Ishikawa (cell line): ENCODE measurements at regions not wholly inside any gene's neighbourhood (a gene's known extent, or its start where the extent isn't known, plus 50 kb on each side); places are given as distances from the start of the nearest gene placed in this dataset.

Source experiments
- CEBPB ChIP-seq: IDR thresholded peaks from 2 replicates; pipeline ENCODE4 v1.6.1; 2012
- CREB1 ChIP-seq: IDR thresholded peaks from 2 replicates; pipeline ENCODE4 v1.6.1; 2012; ENCODE audit warnings: low read depth
- EGR1 ChIP-seq: IDR thresholded peaks from 2 replicates; pipeline ENCODE4 v1.6.1; 2012
- EP300 ChIP-seq: IDR thresholded peaks from 2 replicates; pipeline ENCODE4 v1.6.1; 2012; ENCODE audit warnings: borderline replicate concordance
- FOXM1 ChIP-seq: IDR thresholded peaks from 2 replicates; pipeline ENCODE4 v1.6.1; 2012; ENCODE audit warnings: low read depth, borderline replicate concordance
- NFIC ChIP-seq: IDR thresholded peaks from 2 replicates; pipeline ENCODE4 v1.6.1; 2012
- TAF1 ChIP-seq: IDR thresholded peaks from 2 replicates; pipeline ENCODE4 v1.6.1; 2012; ENCODE audit warnings: low read depth, mild to moderate bottlenecking
- TCF12 ChIP-seq: IDR thresholded peaks from 2 replicates; pipeline ENCODE4 v1.6.1; 2012; ENCODE audit warnings: low read depth
- TEAD4 ChIP-seq: IDR thresholded peaks from 2 replicates; pipeline ENCODE4 v1.6.1; 2012
- YY1 ChIP-seq: IDR thresholded peaks from 2 replicates; pipeline ENCODE4 v1.6.1; 2012; ENCODE audit warnings: low read depth
- TF ChIP-seq, protein P1 (sequence below): IDR thresholded peaks from 2 replicates; pipeline ENCODE4 v1.6.1; 2012
- TF ChIP-seq, protein P2 (sequence below): IDR thresholded peaks from 2 replicates; pipeline ENCODE4 v1.6.1; 2012; ENCODE audit warnings: low read depth, mild to moderate bottlenecking
- TF ChIP-seq, protein P3 (sequence below): IDR thresholded peaks from 2 replicates; pipeline ENCODE4 v1.6.1; 2012

DNA sequence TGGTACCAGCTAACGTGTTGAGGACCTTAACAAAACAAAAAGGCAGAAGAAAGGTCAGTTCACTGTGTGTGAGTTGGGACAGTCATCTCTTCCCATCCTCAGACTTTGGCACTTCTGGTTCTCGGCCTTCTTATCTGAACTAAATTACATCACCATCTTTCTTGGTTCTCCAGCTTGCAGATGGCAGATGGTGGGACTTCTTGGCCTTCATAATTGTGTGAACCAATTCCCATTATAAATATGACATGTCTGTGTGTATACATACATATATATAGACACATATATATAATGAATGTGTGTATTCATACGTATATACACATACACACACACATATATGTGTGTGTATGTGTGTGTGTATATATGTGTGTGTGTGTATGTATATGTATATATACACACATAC, 301.2 kb upstream of the TRIB2 start:
- TF ChIP-seq, protein P1, sequence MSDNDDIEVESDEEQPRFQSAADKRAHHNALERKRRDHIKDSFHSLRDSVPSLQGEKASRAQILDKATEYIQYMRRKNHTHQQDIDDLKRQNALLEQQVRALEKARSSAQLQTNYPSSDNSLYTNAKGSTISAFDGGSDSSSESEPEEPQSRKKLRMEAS: no peak
- TF ChIP-seq CREB1: no peak
- TF ChIP-seq, protein P2, sequence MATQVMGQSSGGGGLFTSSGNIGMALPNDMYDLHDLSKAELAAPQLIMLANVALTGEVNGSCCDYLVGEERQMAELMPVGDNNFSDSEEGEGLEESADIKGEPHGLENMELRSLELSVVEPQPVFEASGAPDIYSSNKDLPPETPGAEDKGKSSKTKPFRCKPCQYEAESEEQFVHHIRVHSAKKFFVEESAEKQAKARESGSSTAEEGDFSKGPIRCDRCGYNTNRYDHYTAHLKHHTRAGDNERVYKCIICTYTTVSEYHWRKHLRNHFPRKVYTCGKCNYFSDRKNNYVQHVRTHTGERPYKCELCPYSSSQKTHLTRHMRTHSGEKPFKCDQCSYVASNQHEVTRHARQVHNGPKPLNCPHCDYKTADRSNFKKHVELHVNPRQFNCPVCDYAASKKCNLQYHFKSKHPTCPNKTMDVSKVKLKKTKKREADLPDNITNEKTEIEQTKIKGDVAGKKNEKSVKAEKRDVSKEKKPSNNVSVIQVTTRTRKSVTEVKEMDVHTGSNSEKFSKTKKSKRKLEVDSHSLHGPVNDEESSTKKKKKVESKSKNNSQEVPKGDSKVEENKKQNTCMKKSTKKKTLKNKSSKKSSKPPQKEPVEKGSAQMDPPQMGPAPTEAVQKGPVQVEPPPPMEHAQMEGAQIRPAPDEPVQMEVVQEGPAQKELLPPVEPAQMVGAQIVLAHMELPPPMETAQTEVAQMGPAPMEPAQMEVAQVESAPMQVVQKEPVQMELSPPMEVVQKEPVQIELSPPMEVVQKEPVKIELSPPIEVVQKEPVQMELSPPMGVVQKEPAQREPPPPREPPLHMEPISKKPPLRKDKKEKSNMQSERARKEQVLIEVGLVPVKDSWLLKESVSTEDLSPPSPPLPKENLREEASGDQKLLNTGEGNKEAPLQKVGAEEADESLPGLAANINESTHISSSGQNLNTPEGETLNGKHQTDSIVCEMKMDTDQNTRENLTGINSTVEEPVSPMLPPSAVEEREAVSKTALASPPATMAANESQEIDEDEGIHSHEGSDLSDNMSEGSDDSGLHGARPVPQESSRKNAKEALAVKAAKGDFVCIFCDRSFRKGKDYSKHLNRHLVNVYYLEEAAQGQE: no peak
- no peak for TF ChIP-seq NFIC
- no peak for TF ChIP-seq TEAD4
- no peak for TF ChIP-seq EP300
- TF ChIP-seq, protein P3, sequence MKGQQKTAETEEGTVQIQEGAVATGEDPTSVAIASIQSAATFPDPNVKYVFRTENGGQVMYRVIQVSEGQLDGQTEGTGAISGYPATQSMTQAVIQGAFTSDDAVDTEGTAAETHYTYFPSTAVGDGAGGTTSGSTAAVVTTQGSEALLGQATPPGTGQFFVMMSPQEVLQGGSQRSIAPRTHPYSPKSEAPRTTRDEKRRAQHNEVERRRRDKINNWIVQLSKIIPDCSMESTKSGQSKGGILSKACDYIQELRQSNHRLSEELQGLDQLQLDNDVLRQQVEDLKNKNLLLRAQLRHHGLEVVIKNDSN: no peak
- TF ChIP-seq TAF1: no peak
- TF ChIP-seq FOXM1: no peak
- no peak for TF ChIP-seq CEBPB
- TF ChIP-seq TCF12: no peak
- TF ChIP-seq YY1: no peak
- TF ChIP-seq EGR1: no peak
